Osteocyte (in vitro differentiated cells): ENCODE measurements at regions not wholly inside any gene's neighbourhood (a gene's known extent, or its start where the extent isn't known, plus 50 kb on each side); places are given as distances from the start of the nearest gene placed in this dataset.
A peak's percentile ranks its signal among the peaks of the same experiment; 100 is the strongest.

ENCODE experiments used
- DNase-seq: peaks from one replicate; pipeline ENCODE4 v3.0.0; 2021; ENCODE audit warnings: mixed read lengths; ENCODE audit not compliant: unreplicated experiment; ENCODE audit errors: extremely low spot score
- H3K27ac Mint-ChIP-seq: one replicate; pipeline ENCODE4 v1.8.0; 2021; ENCODE audit warnings: mild to moderate bottlenecking, mixed read lengths; ENCODE audit not compliant: unreplicated experiment
- H3K27me3 Mint-ChIP-seq: one replicate; pipeline ENCODE4 v1.8.0; 2021; ENCODE audit warnings: mixed read lengths; ENCODE audit not compliant: unreplicated experiment
- H3K36me3 Mint-ChIP-seq: one replicate; pipeline ENCODE4 v1.8.0; 2021; ENCODE audit warnings: mixed read lengths; ENCODE audit not compliant: unreplicated experiment
- H3K4me1 Mint-ChIP-seq: one replicate; pipeline ENCODE4 v1.8.0; 2021; ENCODE audit warnings: mixed read lengths; ENCODE audit not compliant: unreplicated experiment
- H3K4me3 Mint-ChIP-seq: one replicate; pipeline ENCODE4 v1.8.0; 2021; ENCODE audit warnings: mild to moderate bottlenecking, moderate library complexity, mixed read lengths; ENCODE audit not compliant: unreplicated experiment
- H3K9me3 Mint-ChIP-seq: one replicate; pipeline ENCODE4 v1.8.0; 2021; ENCODE audit warnings: mixed read lengths; ENCODE audit not compliant: unreplicated experiment
- CTCF ChIP-seq: fragments of 200-600 bp; sonication (generic); IDR thresholded peaks from 2 replicates; pipeline ENCODE4 v1.5.0; 2021; ENCODE audit warnings: antibody characterized with exemption, mild to moderate bottlenecking, moderate library complexity

- Mint-ChIP-seq H3K36me3 (no peaks in the 10 kb centered on the region), H3K27ac (peak overlapping the region; percentile 5)
- no peak for DNase-seq
Observed at GRCh38 chr13:105363261-105364190, 1171.9 kb downstream of the EFNB2 start.

DNA sequence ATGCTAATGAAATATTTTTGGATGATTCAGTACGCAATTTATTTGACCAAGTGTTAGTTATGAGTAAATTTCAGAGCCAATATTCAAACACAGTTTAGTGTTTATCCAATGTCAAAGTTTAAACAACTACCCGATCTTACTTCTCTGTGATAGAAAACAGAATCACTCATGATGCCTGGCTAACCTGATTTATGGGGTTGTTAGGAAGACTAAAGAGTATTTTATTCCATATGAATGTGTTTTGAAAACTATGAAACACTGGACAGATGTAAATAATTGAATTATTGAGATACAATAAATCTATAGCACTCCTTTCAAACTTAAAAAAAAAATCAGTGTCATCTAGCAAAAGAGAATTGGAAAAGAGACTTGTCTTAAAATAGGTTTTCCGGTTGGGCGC lies 1181.8 kb downstream of the EFNB2 start:
- H3K9me3 Mint-ChIP-seq, result peaks cover 8% of the 10 kb centered on the region
- no peaks in the 10 kb centered on the region for H3K36me3 Mint-ChIP-seq
- no peaks in the 10 kb centered on the region for H3K27me3 Mint-ChIP-seq
- H3K4me1 Mint-ChIP-seq, result peaks cover 9% of the 10 kb centered on the region
- DNase-seq, result no peak
- TF ChIP-seq CTCF, result no peak
- H3K27ac Mint-ChIP-seq, result no peak overlapping the region
- H3K4me3 Mint-ChIP-seq, result no peak overlapping the region

More at GRCh38 chr13:105363261-105364190, 1171.9 kb downstream of the EFNB2 start:
- no peak for TF ChIP-seq CTCF
- peaks cover 16% of the 10 kb centered on the region for H3K4me1 Mint-ChIP-seq
- H3K4me3 Mint-ChIP-seq, result peak overlapping the region; percentile 26
- H3K27me3 Mint-ChIP-seq, result no peaks in the 10 kb centered on the region
- H3K9me3 Mint-ChIP-seq, result no peaks in the 10 kb centered on the region

- H3K27ac Mint-ChIP-seq, result no peak overlapping the region
- no peaks in the 10 kb centered on the region for H3K27me3 Mint-ChIP-seq
- H3K4me1 Mint-ChIP-seq, result peaks cover 33% of the 10 kb centered on the region
- H3K4me3 Mint-ChIP-seq, result no peak overlapping the region
- TF ChIP-seq CTCF, result no peak
- DNase-seq, result no peak
- peaks cover 3% of the 10 kb centered on the region for H3K9me3 Mint-ChIP-seq
- no peaks in the 10 kb centered on the region for H3K36me3 Mint-ChIP-seq
Observed at GRCh38 chr13:105349082-105349723, 1186.3 kb downstream of the EFNB2 start.

DNA sequence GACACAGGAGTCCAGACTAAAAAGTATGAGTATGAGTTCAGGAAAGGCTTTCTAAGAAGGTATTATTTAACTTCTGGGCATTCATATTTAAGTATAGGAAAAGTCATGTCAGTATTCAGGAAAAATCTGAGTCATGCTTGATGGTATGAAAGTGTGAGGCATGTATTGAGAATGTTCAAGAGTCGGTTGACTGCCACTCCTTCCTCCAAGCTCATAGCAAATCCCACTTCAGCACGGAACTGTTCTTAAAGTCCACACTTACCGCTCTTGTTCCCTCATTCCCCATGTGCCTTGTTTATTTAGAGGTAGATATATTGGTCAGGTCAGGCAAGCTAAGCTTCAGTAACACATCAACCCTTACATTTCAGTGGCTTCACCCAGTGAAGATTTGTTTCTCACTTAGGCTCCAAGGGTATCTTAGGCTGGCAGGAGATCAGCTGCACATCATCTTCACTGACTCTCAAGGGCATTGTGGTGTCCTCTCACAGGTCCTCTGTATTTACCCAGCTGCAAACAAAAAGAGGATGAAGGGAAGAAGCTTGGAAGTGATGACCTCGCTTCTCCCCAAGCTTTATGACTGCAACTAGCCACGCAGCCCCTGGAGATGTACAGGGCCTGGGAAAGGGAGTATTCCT lies 1189.2 kb downstream of the EFNB2 start:
- TF ChIP-seq CTCF, result no peak
- Mint-ChIP-seq H3K9me3 (peaks cover 6% of the 10 kb centered on the region), H3K27me3 (no peaks in the 10 kb centered on the region), H3K4me3 (no peak overlapping the region), H3K27ac (peak overlapping the region; percentile 80), H3K4me1 (peaks cover 52% of the 10 kb centered on the region), H3K36me3 (peaks cover 1% of the 10 kb centered on the region)
- no peak for DNase-seq

GRCh38 chr13:105345730-105346129 lies 1189.7 kb downstream of the EFNB2 start:
- H3K9me3 Mint-ChIP-seq, result peaks cover 6% of the 10 kb centered on the region
- H3K27ac Mint-ChIP-seq, result peak overlapping the region; percentile 80
- DNase-seq, result no peak
- H3K36me3 Mint-ChIP-seq, result peaks cover 1% of the 10 kb centered on the region
- no peaks in the 10 kb centered on the region for H3K27me3 Mint-ChIP-seq
- peaks cover 52% of the 10 kb centered on the region for H3K4me1 Mint-ChIP-seq
- no peak overlapping the region for H3K4me3 Mint-ChIP-seq
- TF ChIP-seq CTCF, result no peak
